Pancreas (tissue), 10 donors: ENCODE measurements at regions not wholly inside any gene's neighbourhood (a gene's known extent, or its start where the extent isn't known, plus 50 kb on each side); places are given as distances from the start of the nearest gene placed in this dataset.

Experiments used
- ATAC-seq, 4 donors: fragments of 200-7000 bp; cut with Tn5 transposase; one replicate each; pipeline versions ENCODE4 v1.8.0 to v1.9.1; 2020; ENCODE audit warnings: mild to moderate bottlenecking in 4 of 4, moderate library complexity in 4 of 4
- DNase-seq, 6 donors: peaks; one replicate each; pipeline ENCODE4 v3.0.0-alpha.2; 2020
- FAIRE-seq: peaks from 2 replicates; lab custom pipeline; 2012; peaks lifted over from hg19 to GRCh38; lab: Jason Lieb, UNC
- H3K27ac ChIP-seq, 4 donors: fragments of 200-600 bp; sonication (generic); 1 replicate in 3 of 4; 2 replicates in 1 of 4; pipeline versions ENCODE4 v1.5.0 to v1.8.0; 2020
- H3K27me3 ChIP-seq, 4 donors: fragments of 200-600 bp; one replicate each; pipeline ENCODE4 v1.8.0; 2021
- H3K36me3 ChIP-seq, 3 donors: fragments of 200-600 bp; sonication (generic) in 1 of 3; one replicate each; pipeline versions ENCODE4 v1.5.0 to v1.8.0; 2020 to 2021
- H3K4me1 ChIP-seq, 3 donors: fragments of 200-600 bp; one replicate each; pipeline ENCODE4 v1.8.0; 2021
- H3K4me3 ChIP-seq, 4 donors: fragments of 200-600 bp; sonication (generic) in 2 of 4; one replicate each; pipeline versions ENCODE4 v1.5.0 to v1.8.0; 2020 to 2021
- H3K9me3 ChIP-seq, 4 donors: fragments of 200-600 bp; one replicate each; pipeline ENCODE4 v1.8.0; 2021
- WGBS, 2 donors: extraction: QIAGEN DNeasy Blood & Tissue Kit; methylation state at CpG; one replicate each; pipeline ENCODE4 v1.1.7; 2013; 5-methylcytosine and 5-hydroxymethylcytosine counted together
- intact Hi-C, 3 donors: fragments of 100-400 bp; cut with DNase I; formaldehyde crosslinking; loops; one replicate each; pipeline versions ENCODE4 v1.11.1 to v1.14.2; 2022
- TF ChIP-seq, protein P1 (sequence below), 4 donors: fragments of 200-600 bp; sonication (generic) in 3 of 4; IDR thresholded peaks; one replicate each; pipeline versions ENCODE4 v1.5.0 to v1.8.0; 2021; ENCODE audit warnings: antibody characterized with exemption in 4 of 4
- donor health status: healthy with polysubstance abuse.
- donor health status: DM: no; HTN: no; CAD: no; lungs with moderate emphysema.
- donor health status: DM: no; HTN: no; CAD: no.
- donor health status: control.
- donor health status: control.
- donor health status: Bipolar disorder and iron deficiency.
- donor health status: DM: yes; HTN: yes; CAD: no.
- donor health status: DM: no; HTN: no; CAD: no.
- donor health status: DM: no; HTN: no; CAD: no.
- donor health status: DM: yes; HTN: yes; CAD: no.

DNA sequence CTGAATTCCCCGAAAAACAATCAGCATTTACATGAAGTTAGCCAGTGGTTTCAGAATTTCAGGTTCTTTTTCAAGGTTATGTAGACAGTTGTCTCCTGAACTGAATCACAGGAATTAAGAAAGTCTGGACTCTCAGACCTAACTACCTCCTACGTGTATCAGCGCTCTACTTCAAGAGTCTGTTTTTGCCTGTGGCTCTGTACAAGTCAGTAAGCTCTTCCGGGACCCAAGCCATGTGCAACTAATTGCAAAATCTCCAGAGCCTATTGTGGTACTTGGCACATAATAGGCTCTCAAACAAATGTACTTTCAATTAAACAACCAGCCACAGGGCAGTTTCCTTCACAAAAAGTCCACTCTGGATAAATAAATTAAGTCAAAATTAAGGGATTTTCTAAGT, 414.2 kb downstream of the PDCD6IP start:
- H3K27ac ChIP-seq: no peak overlapping the region

DNA sequence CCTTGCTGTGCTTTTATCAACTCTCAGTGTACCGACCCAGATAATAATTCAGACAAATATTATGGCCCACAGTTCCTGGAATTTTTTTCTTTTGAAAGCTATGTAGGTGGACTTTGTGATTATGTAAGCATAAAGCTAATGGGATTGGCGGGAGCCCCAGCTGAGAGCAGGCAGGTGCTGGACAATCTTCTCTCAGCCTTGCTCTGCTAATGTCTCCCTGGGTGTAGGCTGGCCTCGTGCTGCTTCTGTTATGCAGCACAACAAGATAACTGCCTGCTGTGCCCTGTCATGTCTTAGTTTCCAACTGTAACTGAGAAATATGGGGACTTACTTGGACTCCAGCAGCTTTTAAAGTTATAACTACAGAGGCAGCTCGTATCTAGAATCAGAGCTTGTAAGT, 415.0 kb downstream of the PDCD6IP start:
- Histone ChIP-seq H3K9me3 (no peaks in the 10 kb centered on the region), H3K36me3 (no peaks in the 10 kb centered on the region), H3K27me3 (no peaks in the 10 kb centered on the region), H3K27ac (no peak overlapping the region), H3K4me1 (peaks cover 0 to 5% (median 0%) of the 10 kb centered on the region in 3 donors), H3K4me3 (no peak overlapping the region)
- TF ChIP-seq, protein P1, sequence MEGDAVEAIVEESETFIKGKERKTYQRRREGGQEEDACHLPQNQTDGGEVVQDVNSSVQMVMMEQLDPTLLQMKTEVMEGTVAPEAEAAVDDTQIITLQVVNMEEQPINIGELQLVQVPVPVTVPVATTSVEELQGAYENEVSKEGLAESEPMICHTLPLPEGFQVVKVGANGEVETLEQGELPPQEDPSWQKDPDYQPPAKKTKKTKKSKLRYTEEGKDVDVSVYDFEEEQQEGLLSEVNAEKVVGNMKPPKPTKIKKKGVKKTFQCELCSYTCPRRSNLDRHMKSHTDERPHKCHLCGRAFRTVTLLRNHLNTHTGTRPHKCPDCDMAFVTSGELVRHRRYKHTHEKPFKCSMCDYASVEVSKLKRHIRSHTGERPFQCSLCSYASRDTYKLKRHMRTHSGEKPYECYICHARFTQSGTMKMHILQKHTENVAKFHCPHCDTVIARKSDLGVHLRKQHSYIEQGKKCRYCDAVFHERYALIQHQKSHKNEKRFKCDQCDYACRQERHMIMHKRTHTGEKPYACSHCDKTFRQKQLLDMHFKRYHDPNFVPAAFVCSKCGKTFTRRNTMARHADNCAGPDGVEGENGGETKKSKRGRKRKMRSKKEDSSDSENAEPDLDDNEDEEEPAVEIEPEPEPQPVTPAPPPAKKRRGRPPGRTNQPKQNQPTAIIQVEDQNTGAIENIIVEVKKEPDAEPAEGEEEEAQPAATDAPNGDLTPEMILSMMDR (IDR thresholded peaks at IDR 0.05): no peak
- DNase-seq: peak in 2 of 6 donors; percentile 7 to 34
- WGBS, 2 donors: 30% methylated on average over 4 of the region's 4 CpGs
- peak; percentile 61 to 93 (median 82) for ATAC-seq
- no peak for FAIRE-seq
- intact Hi-C loops: no loop called here

More for the DNA sequence above, 414.2 kb downstream of the PDCD6IP start:
- Histone ChIP-seq H3K9me3 (no peaks in the 10 kb centered on the region), H3K27me3 (no peaks in the 10 kb centered on the region), H3K36me3 (no peaks in the 10 kb centered on the region), H3K4me1 (peaks cover 0 to 5% (median 0%) of the 10 kb centered on the region in 3 donors), H3K4me3 (no peak overlapping the region)
- no peak for FAIRE-seq
- intact Hi-C loops: no loop called here
- no peak for DNase-seq
- TF ChIP-seq, protein P1 (IDR thresholded peaks at IDR 0.05): no peak
- WGBS, 2 donors: 61 to 64% methylated on average over 4 of the region's 4 CpGs
- ATAC-seq: peak in 3 of 4 donors; percentile 58 to 77 (median 77)

DNA sequence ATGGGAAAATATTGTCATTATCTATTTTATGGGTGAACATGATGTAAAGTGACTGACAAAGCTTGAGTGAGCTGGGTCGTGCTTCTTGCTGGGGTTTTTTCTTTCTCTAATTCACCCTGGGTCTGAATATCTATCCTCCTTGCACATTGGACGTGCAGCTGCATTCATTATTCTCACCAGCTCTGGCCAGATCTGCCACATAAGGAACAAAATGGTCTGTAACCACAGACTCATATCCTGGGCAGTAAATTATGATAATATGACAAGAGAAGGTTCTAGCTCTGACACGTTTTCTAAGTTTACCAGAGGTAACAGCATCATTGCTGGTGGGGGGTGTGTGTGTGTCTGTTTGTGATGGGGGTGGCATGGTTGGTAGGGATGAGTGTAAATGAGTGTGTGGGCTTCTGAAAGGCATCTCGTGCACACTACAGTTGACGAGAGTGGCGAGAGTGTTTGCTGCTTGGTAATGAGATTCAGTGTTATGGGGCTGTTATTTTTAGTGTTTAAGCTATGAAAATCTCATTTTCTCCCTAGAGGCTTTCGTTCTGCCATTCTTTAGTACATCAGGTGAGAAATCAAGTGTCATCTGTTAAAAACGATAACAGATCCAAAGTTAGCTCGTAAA, 418.4 kb downstream of the PDCD6IP start:
- intact Hi-C loops: no loop called here
- ATAC-seq (no peak), FAIRE-seq (no peak), DNase-seq (no peak)
- H3K27me3 ChIP-seq: no peaks in the 10 kb centered on the region
- peaks cover 0 to 5% (median 0%) of the 10 kb centered on the region in 3 donors for H3K4me1 ChIP-seq
- TF ChIP-seq, protein P1 (IDR thresholded peaks at IDR 0.05): no peak
- 70% methylated on average over 9 of the region's 9 CpGs for WGBS, 2 donors
- H3K27ac ChIP-seq: no peak overlapping the region
- H3K4me3 ChIP-seq: no peak overlapping the region
- no peaks in the 10 kb centered on the region for H3K36me3 ChIP-seq
- H3K9me3 ChIP-seq: no peaks in the 10 kb centered on the region

DNA sequence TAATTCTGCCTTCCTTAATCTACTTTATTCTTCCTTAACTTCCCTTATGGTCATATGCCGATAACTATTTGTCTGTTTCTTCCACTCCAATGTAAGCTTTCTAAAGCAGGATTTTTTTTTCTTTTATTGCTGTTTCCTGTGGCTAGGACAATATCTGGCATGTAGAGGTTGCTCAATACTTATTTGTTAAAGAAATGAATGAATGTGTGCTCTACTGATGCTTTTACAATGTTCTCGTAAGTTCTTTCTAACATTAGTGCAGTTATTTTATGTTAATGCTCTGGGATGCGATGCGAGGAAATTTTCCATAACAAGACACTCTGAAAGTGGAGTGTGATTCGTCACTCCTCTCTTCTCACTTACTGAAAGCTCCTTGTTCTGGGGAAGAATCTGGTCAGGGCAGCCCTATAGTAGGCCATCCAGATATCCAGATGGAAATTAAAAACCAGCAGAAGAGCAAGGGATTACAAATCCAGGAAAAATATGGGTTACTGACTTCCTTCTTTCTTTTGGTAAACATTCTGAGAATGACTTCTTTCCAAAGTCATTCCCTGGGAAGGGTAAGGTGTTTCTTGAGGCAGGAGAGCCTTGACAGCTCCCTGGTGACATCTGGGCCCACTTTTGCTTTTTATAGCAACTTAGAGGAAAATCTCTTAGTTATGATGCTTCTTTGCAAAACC, 420.4 kb downstream of the PDCD6IP start:
- intact Hi-C loops: no loop called here
- ATAC-seq: no peak
- FAIRE-seq: no peak

More for the DNA sequence above, 420.4 kb downstream of the PDCD6IP start:
- DNase-seq: no peak
- no peak overlapping the region for H3K4me3 ChIP-seq
- TF ChIP-seq, protein P1 (IDR thresholded peaks at IDR 0.05): no peak
- H3K36me3 ChIP-seq: no peaks in the 10 kb centered on the region
- H3K4me1 ChIP-seq: no peaks in the 10 kb centered on the region
- H3K27me3 ChIP-seq: no peaks in the 10 kb centered on the region
- no peaks in the 10 kb centered on the region for H3K9me3 ChIP-seq
- 75 to 90% methylated on average over 5 of the region's 5 CpGs for WGBS, 2 donors
- no peak overlapping the region for H3K27ac ChIP-seq
